ENCODE measurements at regions not wholly inside any gene's neighbourhood (a gene's known extent, or its start where the extent isn't known, plus 50 kb on each side); places are given as distances from the start of the nearest gene placed in this dataset.

DNA sequence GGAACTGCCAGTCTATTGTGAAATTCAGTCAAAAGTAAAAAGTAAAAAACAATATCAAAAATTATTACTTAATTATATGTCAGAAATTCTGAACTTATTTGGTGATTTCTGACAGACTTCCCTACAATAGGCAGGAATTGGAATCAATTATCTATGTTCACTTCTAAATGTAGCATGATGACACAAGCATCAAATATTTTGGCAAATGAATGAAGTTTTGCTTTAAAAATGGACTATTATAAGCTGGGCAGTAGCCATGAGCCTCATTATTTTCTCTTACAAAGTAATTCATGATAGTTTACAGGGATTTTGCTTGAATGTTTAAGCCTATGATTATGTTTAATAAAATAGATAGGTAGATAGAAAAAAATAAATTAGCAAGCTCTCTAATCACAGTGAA, 582.6 kb downstream of the SLITRK6 start:
- TF ChIP-seq, protein P1, sequence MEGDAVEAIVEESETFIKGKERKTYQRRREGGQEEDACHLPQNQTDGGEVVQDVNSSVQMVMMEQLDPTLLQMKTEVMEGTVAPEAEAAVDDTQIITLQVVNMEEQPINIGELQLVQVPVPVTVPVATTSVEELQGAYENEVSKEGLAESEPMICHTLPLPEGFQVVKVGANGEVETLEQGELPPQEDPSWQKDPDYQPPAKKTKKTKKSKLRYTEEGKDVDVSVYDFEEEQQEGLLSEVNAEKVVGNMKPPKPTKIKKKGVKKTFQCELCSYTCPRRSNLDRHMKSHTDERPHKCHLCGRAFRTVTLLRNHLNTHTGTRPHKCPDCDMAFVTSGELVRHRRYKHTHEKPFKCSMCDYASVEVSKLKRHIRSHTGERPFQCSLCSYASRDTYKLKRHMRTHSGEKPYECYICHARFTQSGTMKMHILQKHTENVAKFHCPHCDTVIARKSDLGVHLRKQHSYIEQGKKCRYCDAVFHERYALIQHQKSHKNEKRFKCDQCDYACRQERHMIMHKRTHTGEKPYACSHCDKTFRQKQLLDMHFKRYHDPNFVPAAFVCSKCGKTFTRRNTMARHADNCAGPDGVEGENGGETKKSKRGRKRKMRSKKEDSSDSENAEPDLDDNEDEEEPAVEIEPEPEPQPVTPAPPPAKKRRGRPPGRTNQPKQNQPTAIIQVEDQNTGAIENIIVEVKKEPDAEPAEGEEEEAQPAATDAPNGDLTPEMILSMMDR (conservative IDR thresholded peaks at IDR 0.05), result no peak
- TF ChIP-seq ZFX (IDR thresholded peaks at IDR 0.05), result no peak
